ENCODE measurements at regions not wholly inside any gene's neighbourhood (a gene's known extent, or its start where the extent isn't known, plus 50 kb on each side); places are given as distances from the start of the nearest gene placed in this dataset.

DNA sequence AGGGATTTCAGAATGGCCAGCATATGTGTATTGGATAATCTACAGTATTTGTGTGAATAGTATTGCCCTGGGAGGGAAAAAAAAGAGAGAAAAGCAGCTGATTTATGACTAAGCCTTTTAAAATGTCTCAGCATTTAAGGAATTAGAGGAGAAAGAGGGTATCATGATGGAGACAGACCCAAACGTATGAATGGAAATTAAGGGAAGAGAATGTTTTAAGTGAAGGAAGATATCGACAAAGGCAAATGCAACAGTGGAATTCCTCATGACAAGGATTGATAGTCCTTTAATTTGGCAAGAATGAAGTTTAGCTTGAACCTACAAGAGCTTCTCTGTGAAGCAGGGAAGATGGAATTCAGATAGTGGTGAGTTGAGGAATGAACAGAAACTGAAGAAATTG lies 367.3 kb upstream of the POU3F2 start:
- DNase-seq (ENCODE audit: low read depth), result no peak

DNA sequence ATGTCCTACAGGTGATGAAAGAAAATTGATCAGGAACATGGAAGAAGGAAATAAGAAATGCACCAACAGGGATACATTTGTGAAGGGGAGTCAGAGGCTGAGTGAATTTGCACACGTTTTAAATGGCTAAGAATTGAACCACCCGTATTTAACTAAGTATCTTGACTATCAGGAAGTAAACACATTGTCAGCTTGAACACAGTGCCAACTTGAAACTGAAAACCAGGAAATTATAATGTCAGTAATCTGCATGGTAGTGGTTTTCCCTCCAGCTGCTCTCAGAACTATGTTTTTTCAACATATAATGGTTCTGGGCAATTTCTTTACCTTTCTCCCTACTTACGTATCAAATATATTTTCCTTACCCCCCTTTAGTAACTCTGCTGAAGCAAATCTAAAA lies 366.5 kb upstream of the POU3F2 start:
- DNase-seq (ENCODE audit: low read depth), result no peak

- DNase-seq (ENCODE audit: low read depth), result no peak
Measured at GRCh38 chr6:98469141-98469540, 365.2 kb upstream of the POU3F2 start.

GRCh38 chr6:98470821-98471220 lies 363.6 kb upstream of the POU3F2 start:
- DNase-seq (ENCODE audit: low read depth), result no peak

GRCh38 chr6:98471444-98471843 lies 362.9 kb upstream of the POU3F2 start:
- DNase-seq (ENCODE audit: low read depth), result no peak

- DNase-seq (ENCODE audit: low read depth), result no peak
Measured at GRCh38 chr6:98477231-98477630, 357.1 kb upstream of the POU3F2 start.

GRCh38 chr6:98484696-98485095 lies 349.7 kb upstream of the POU3F2 start:
- no peak for DNase-seq (ENCODE audit: low read depth)

- DNase-seq (ENCODE audit: low read depth), result no peak
Measured at GRCh38 chr6:98485593-98485992, 348.8 kb upstream of the POU3F2 start.

DNA sequence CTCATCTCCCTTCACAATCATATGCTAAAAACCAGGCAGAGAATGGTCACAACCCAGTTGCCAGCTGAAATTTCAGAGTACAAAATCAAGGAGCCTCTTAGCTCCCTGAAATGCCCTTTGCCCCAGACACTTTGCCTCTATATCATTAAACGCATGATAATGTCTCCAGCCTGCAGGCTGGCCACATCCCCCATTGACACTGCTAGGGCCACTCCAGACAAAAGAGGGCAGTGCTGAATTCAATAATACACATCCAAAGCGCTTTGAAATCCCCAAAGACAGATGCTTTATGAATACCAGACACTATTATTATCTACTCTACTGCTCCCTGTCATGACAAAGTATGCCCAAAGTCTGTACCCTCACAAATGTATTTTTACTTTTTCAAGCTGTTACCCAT lies 348.3 kb upstream of the POU3F2 start:
- no peak for DNase-seq (ENCODE audit: low read depth)

- no peak for DNase-seq (ENCODE audit: low read depth)
Measured at GRCh38 chr6:98487612-98488011, 346.8 kb upstream of the POU3F2 start.

- no peak for DNase-seq (ENCODE audit: low read depth)
Measured at GRCh38 chr6:98498144-98498775, 336.1 kb upstream of the POU3F2 start.

DNA sequence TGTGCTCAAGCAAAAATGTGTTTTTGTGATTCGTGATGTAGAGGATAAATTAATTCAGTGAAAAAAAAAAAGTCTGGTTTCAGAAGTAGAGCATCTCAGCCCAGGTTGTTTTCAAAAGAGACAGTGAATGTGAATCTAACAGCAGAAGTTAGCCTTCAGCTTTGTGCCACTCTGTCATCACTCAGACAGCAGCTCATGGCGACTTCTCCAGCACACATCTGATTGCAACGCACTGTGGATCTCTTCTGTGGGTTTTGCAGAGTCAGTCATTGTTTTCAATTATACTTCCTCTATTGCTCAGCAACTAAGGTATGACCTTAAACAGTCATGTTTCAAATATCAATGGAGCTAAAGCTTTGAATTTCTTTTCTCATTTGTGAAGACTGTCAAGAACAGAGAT lies 335.5 kb upstream of the POU3F2 start:
- no peak for DNase-seq (ENCODE audit: low read depth)

DNA sequence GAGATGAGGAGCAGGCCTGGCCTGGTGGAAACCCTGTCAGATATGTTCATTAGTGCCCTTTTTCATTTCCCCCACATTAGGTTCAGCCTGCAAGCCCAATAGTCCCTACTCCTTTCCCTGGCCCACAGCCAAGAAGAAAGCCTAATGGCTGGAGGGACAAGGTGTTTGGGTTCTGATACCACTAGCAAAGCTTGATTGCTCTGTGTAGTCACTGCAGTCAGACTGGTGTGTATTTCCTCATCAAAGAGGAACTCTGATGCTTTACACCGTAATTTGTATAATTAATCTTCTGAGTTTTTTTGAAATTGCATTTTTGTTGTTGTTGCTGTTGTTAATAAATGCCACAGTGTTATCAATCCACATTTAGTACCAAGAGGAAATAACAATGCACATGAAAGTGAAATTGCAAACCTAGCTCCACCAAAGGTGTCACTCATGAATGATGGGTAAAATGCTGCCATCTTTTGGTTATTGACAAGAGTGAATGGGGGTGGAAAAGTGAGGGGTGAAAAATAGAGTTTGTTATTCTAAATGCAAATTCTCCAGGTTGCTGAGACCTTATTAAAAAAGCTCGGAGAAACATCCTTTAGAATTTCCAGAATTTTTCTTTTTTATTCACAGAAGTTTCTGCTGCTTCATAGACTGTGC lies 320.2 kb upstream of the POU3F2 start:
- no peak for DNase-seq (ENCODE audit: low read depth)

DNA sequence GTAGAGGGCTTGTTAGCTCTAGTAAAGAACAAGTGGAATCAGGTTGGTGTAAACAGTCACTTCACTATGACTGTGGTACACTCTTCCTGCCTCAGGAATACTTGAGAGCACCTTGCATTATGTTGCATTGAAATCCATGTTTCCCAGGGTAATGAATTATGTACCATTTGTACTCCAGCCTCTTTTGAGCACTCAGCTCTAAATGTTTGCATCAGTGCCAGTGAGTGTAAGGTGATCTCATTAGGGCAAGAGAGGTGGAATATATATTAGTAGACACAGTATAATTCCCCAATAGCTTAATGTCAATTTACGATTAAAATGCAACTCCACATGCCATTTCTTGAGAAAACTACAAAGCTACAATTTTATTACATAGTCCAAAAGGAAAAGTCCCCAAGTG lies 319.6 kb upstream of the POU3F2 start:
- no peak for DNase-seq (ENCODE audit: low read depth)

GRCh38 chr6:98516206-98516605 lies 318.2 kb upstream of the POU3F2 start:
- no peak for DNase-seq (ENCODE audit: low read depth)

GRCh38 chr6:98516866-98517265 lies 317.5 kb upstream of the POU3F2 start:
- DNase-seq (ENCODE audit: low read depth), result no peak

- DNase-seq (ENCODE audit: low read depth), result no peak
Measured at GRCh38 chr6:98525860-98526259, 308.5 kb upstream of the POU3F2 start.

DNA sequence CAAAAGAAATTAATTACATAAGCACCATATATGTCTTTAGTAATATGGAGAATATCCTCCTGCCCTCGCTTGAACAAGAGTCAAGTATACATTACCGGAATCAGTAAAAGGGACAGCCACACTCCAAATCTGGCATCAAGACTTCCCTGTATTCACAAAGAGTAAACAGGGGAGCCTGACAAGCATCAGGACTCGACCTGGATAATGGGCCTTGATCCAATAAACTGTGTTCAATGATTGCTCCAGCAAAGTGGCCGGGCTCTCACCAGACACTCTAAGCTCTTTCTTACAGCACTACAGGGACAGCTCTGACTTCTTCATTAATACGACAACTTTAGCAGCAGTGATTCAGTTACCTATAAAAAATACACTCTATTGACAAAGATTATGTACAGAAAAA lies 307.9 kb upstream of the POU3F2 start:
- DNase-seq (ENCODE audit: low read depth), result no peak

DNA sequence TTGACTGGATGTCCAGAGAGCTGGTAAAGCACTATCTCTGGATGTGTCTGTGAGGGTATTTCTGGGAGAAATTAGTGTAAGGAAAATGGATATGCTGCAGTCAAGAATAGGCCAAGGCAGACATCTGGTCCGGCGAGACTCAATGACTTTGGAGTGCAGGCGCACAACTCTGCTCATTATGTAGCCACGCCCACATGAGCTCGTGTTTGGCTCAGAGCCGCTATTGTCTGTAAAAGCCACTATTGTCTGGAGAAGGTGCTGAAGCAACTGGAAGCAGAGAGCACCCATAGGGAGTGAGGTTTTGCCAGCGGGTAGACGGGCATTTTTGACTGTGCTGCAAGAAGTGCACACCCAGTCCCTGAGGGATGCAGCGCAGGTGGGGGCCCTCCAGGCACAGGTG lies 305.0 kb upstream of the POU3F2 start:
- DNase-seq (ENCODE audit: low read depth), result no peak

DNA sequence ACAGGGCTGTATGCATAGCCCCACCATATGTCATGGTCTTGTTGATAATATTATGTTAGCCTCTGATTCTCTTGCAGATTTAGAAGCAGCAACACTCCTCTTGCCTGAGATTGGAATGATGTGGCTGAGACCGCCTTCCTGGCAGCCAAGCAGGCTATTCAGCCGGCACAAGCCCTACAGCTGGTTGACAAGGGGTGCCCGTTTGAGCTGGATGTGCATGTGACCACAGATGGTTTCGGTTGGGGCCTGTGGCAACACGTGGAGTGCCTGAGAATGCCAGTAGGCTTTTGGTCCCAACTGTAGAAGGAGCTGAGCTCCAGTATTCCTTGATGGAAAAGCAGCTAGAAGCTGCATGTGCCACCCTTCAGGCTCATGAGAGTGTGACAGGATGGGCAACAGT lies 303.6 kb upstream of the POU3F2 start:
- DNase-seq (ENCODE audit: low read depth), result no peak

GRCh38 chr6:98532004-98532403 lies 302.4 kb upstream of the POU3F2 start:
- DNase-seq (ENCODE audit: low read depth), result no peak

DNA sequence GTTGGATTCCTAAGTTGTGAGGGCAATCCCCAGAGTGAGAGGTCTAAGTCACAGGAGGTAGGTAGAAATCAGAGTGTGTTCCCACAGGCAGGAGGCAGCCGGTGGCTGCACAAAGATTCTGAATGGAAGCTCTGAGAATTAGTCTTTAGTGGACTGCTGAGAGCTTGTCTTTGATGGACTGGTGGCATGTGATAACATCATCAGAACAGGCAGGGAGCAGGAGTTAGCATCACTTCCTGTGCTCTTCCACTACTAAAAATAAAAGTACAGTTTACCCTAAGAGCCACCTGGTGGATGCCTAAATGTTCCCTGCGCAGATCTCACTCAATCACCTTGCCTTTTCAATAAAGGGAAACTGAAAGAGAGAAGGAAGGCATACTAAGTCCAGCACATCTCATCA lies 294.6 kb upstream of the POU3F2 start:
- no peak for DNase-seq (ENCODE audit: low read depth)

DNA sequence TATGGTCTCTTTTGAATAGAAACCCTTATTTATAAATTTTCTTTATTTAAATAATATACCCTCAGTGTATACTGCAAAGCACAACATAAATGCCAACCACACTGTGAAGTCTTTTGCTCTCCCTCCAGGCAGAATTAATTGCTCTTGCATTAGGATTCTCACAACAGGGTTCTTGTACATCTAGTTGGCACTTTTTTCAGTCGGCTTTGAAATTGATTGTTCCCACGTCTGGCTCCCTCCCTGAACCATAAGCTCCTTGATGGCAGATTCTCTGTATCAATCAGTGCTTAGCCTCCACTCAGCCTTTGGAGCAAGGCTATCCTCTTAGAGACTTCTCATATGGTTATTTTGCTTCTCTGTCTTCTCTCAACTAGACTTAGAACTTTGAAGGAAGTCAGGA lies 288.0 kb upstream of the POU3F2 start:
- DNase-seq (ENCODE audit: low read depth), result no peak

DNA sequence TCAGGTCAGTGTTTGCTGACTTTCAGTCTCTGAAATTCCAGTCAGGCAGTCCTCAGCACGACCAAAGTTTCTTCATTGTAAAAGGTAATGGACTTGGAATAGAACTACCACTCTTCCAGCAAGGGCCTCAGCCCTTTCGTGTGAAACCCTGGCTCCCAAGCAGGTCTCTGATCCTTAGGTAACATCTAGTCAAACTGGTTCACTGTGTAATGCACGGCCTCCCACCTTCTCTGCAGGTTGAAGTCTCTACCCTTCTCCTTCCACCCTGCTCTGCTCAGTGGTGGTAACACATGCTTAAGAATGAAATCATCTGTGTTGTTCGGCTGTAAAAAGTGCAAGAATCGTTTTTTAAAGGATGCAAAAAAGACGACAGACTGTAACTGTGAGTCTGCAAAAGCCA lies 287.2 kb upstream of the POU3F2 start:
- no peak for DNase-seq (ENCODE audit: low read depth)
